Glomerular visceral epithelial cell (primary cell): ENCODE measurements at regions not wholly inside any gene's neighbourhood (a gene's known extent, or its start where the extent isn't known, plus 50 kb on each side); places are given as distances from the start of the nearest gene placed in this dataset.

Experiments used
- DNase-seq: peaks from one replicate; pipeline ENCODE4 v3.0.0-alpha.2; 2016; ENCODE audit errors: extremely low spot score

- DNase-seq: no peak
Observed at GRCh38 chr4:79467246-79467932, 59.4 kb upstream of the GK2 start.

- DNase-seq: no peak
Observed at GRCh38 chr4:79466621-79467020, 58.6 kb upstream of the GK2 start.
